IMR-90 (cell line): ENCODE measurements at regions not wholly inside any gene's neighbourhood (a gene's known extent, or its start where the extent isn't known, plus 50 kb on each side); places are given as distances from the start of the nearest gene placed in this dataset.

Source experiments
- ATAC-seq: fragments of 200-7000 bp; cut with Tn5 transposase; 2 replicates; pipeline ENCODE4 v1.9.1; 2020; ENCODE audit warnings: low read depth, mild to moderate bottlenecking, moderate library complexity
- BruUV-seq: library from RNA; stranded (reverse); fragments of 400-500 nt; replicated peaks from 2 replicates; lab custom pipeline; 2021; lab: Mats Ljungman, UMichigan
- CTCF ChIA-PET: fragments of 300-600 bp; formaldehyde crosslinking; extraction: SDS; loops from one replicate; lab custom pipeline; 2021; ENCODE audit warnings: antibody characterized with exemption; lab: Yijun Ruan, JAX
- POLR2A ChIA-PET: fragments of 300-600 bp; sonication (Branson Sonifier 250); formaldehyde crosslinking; loops from one replicate; lab custom pipeline; 2022; ENCODE audit warnings: antibody characterized with exemption; ENCODE audit not compliant: unreplicated experiment; lab: Charles Lee
- DNase-seq: peaks from one replicate; pipeline ENCODE4 v3.0.0; 2013
- H2AFZ ChIP-seq: replicated peaks from 2 replicates; pipeline ENCODE3; 2013; ENCODE audit warnings: low read length, mild to moderate bottlenecking; ENCODE audit not compliant: poor library complexity
- H2AK5ac ChIP-seq: 2 replicates; pipeline ENCODE4 v1.6.1; 2013; ENCODE audit warnings: low read depth, low read length, inconsistent platforms
- H2AK9ac ChIP-seq: replicated peaks from 2 replicates; pipeline ENCODE3; 2013; ENCODE audit warnings: mild to moderate bottlenecking, low read depth, low read length, moderate library complexity; ENCODE audit not compliant: poor library complexity
- H2BK120ac ChIP-seq: 2 replicates; pipeline ENCODE4 v1.6.1; 2013; ENCODE audit warnings: low read depth, low read length, inconsistent platforms
- H2BK15ac ChIP-seq: 3 replicates; pipeline ENCODE4 v1.6.1; 2013; ENCODE audit warnings: low read depth, low read length, inconsistent platforms
- H2BK20ac ChIP-seq: 2 replicates; pipeline ENCODE4 v1.6.1; 2013; ENCODE audit warnings: low read depth, mild to moderate bottlenecking, inconsistent platforms, low read length, moderate library complexity
- H2BK5ac ChIP-seq: 2 replicates; pipeline ENCODE4 v1.6.1; 2013; ENCODE audit warnings: mild to moderate bottlenecking, low read depth, low read length, inconsistent platforms; ENCODE audit not compliant: poor library complexity, severe bottlenecking
- H3K14ac ChIP-seq: replicated peaks from 2 replicates; pipeline ENCODE4 v1.6.1; 2013; ENCODE audit warnings: low read depth, low read length, inconsistent platforms
- H3K18ac ChIP-seq: 2 replicates; pipeline ENCODE4 v1.6.1; 2013; ENCODE audit warnings: low read depth, low read length, control low read depth
- H3K23ac ChIP-seq: 2 replicates; pipeline ENCODE4 v1.6.1; 2013; ENCODE audit warnings: low read depth, low read length, inconsistent platforms
- H3K27ac ChIP-seq: 2 replicates; pipeline ENCODE4 v1.5.1; 2013; ENCODE audit warnings: mild to moderate bottlenecking, control low read depth, low read length; ENCODE audit not compliant: insufficient read depth
- H3K27me3 ChIP-seq: 2 replicates; pipeline ENCODE4 v1.6.1; 2013; ENCODE audit warnings: low read length; ENCODE audit not compliant: control insufficient read depth, insufficient read depth
- H3K36me3 ChIP-seq: 2 replicates; pipeline ENCODE4 v1.6.1; 2013; ENCODE audit warnings: low read length, mixed read lengths; ENCODE audit not compliant: control insufficient read depth, insufficient read depth
- H3K4ac ChIP-seq: 2 replicates; pipeline ENCODE4 v1.6.1; 2013; ENCODE audit warnings: low read depth, low read length, inconsistent platforms
- H3K4me1 ChIP-seq: 2 replicates; pipeline ENCODE4 v1.6.1; 2013; ENCODE audit warnings: low read length, mixed read lengths; ENCODE audit not compliant: control insufficient read depth, insufficient read depth
- H3K4me2 ChIP-seq: 2 replicates; pipeline ENCODE4 v1.6.1; 2013; ENCODE audit warnings: low read depth, mild to moderate bottlenecking, control low read depth, low read length, moderate library complexity
- H3K4me3 ChIP-seq: 2 replicates; pipeline ENCODE4 v1.5.1; 2013; ENCODE audit warnings: low read depth, mild to moderate bottlenecking, control low read depth, low read length, moderate library complexity; ENCODE audit not compliant: insufficient read depth
- H3K56ac ChIP-seq: 2 replicates; pipeline ENCODE4 v1.6.1; 2013; ENCODE audit warnings: low read length, inconsistent platforms; ENCODE audit not compliant: insufficient read depth; ENCODE audit errors: extremely low read depth
- H3K79me1 ChIP-seq, 2 experiments: 2 replicates each; pipeline ENCODE4 v1.6.1; 2013; ENCODE audit warnings: low read length in 2 of 2, inconsistent platforms in 1 of 2, low read depth in 1 of 2
- H3K9ac ChIP-seq: 2 replicates; pipeline ENCODE4 v1.6.1; 2013; ENCODE audit warnings: low read depth, low read length, control low read depth
- H3K9me1 ChIP-seq: 2 replicates; pipeline ENCODE4 v1.6.1; 2013; ENCODE audit warnings: low read length, inconsistent platforms; ENCODE audit not compliant: insufficient read depth
- H3K9me3 ChIP-seq: 2 replicates; pipeline ENCODE4 v1.6.1; 2013; ENCODE audit warnings: low read length; ENCODE audit not compliant: control insufficient read depth, insufficient read depth
- H4K20me1 ChIP-seq: 2 replicates; pipeline ENCODE4 v1.6.1; 2013; ENCODE audit warnings: low read length, inconsistent platforms; ENCODE audit not compliant: insufficient read depth
- H4K5ac ChIP-seq: 2 replicates; pipeline ENCODE4 v1.6.1; 2013; ENCODE audit warnings: mild to moderate bottlenecking, low read depth, low read length, control low read depth
- H4K8ac ChIP-seq, 2 experiments: 2 replicates each; pipeline ENCODE4 v1.6.1; 2013; ENCODE audit warnings: low read depth in 2 of 2, low read length in 2 of 2, control low read depth in 1 of 2, inconsistent platforms in 1 of 2
- H4K91ac ChIP-seq: 2 replicates; pipeline ENCODE4 v1.6.1; 2013; ENCODE audit warnings: low read depth, low read length, inconsistent platforms; ENCODE audit not compliant: insufficient read depth
- BHLHE40 ChIP-seq: fragments of 150-350 bp; IDR thresholded peaks from 2 replicates; pipeline ENCODE4 v1.6.1; 2016; ENCODE audit warnings: mild to moderate bottlenecking, low read depth, low read length
- CEBPB ChIP-seq: IDR thresholded peaks from 2 replicates; pipeline ENCODE4 v1.6.1; 2012; ENCODE audit warnings: low read depth, low read length, improper control_type of control experiment
- CHD1 ChIP-seq: IDR thresholded peaks from 2 replicates; pipeline ENCODE4 v1.6.1; 2012; ENCODE audit warnings: low read depth, low read length, improper control_type of control experiment
- FOS ChIP-seq: fragments of 150-350 bp; IDR thresholded peaks from 2 replicates; pipeline ENCODE4 v1.6.1; 2016; ENCODE audit warnings: low read depth, low read length
- MAFK ChIP-seq: IDR thresholded peaks from 2 replicates; pipeline ENCODE4 v1.6.1; 2012; ENCODE audit warnings: low read depth, low read length, improper control_type of control experiment
- MAZ ChIP-seq: IDR thresholded peaks from 2 replicates; pipeline ENCODE4 v1.6.1; 2012; ENCODE audit warnings: low read depth, mild to moderate bottlenecking, low read length, improper control_type of control experiment, moderate library complexity, borderline replicate concordance
- MXI1 ChIP-seq: IDR thresholded peaks from 2 replicates; pipeline ENCODE4 v1.6.1; 2012; ENCODE audit warnings: low read depth, mild to moderate bottlenecking, low read length, moderate library complexity, borderline replicate concordance
- NFE2L2 ChIP-seq: fragments of 150-350 bp; IDR thresholded peaks from 2 replicates; pipeline ENCODE4 v1.6.1; 2016; ENCODE audit warnings: low read depth, mild to moderate bottlenecking, low read length
- POLR2A ChIP-seq: IDR thresholded peaks from 2 replicates; pipeline ENCODE4 v1.6.1; 2012; ENCODE audit warnings: mild to moderate bottlenecking, low read depth, low read length
- RAD21 ChIP-seq: IDR thresholded peaks from 2 replicates; pipeline ENCODE4 v1.6.1; 2012; ENCODE audit warnings: low read length, improper control_type of control experiment
- RCOR1 ChIP-seq: IDR thresholded peaks from 2 replicates; pipeline ENCODE4 v1.6.1; 2012; ENCODE audit warnings: mild to moderate bottlenecking, low read length, improper control_type of control experiment; ENCODE audit not compliant: insufficient replicate concordance
- RFX5 ChIP-seq: IDR thresholded peaks from 2 replicates; pipeline ENCODE4 v1.8.0; 2012; ENCODE audit warnings: low read depth, mild to moderate bottlenecking, low read length, moderate library complexity
- SMC3 ChIP-seq: fragments of 150-350 bp; IDR thresholded peaks from 2 replicates; pipeline ENCODE4 v1.6.1; 2016; ENCODE audit warnings: low read depth, mild to moderate bottlenecking, antibody characterized with exemption, low read length, moderate library complexity
- WGBS, 2 experiments: methylation state at CpG; one replicate each; pipeline versions ENCODE4 v1.1.5 to v1.1.7; 2013; ENCODE audit warnings: missing lambda C conversion rate in 2 of 2; ENCODE audit not compliant: insufficient read length in 1 of 2; ENCODE audit errors: extremely low coverage in 2 of 2; 5-methylcytosine and 5-hydroxymethylcytosine counted together
- dilution Hi-C: fragments of 300-500 bp; cut with HindIII; formaldehyde crosslinking; loops from one replicate; pipeline ENCODE4 v1.14.3; 2018; ENCODE audit warnings: low sequenced_read_pairs; ENCODE audit not compliant: unreplicated experiment
- in situ Hi-C: fragments of 300-500 bp; cut with MboI; formaldehyde crosslinking; loops from 3 replicates; pipeline ENCODE4 v1.14.3; 2019; ENCODE audit warnings: low sequenced_read_pairs, inconsistent platforms, mixed read lengths
- intact Hi-C: fragments of 100-400 bp; cut with micrococcal nuclease; formaldehyde crosslinking; loops from 2 replicates; pipeline ENCODE4 v1.10.0; 2022
- TF ChIP-seq, protein P1 (sequence below): fragments of 150-350 bp; IDR thresholded peaks from 2 replicates; pipeline ENCODE4 v1.6.1; 2016; ENCODE audit warnings: low read depth, mild to moderate bottlenecking, low read length, moderate library complexity, borderline replicate concordance
- TF ChIP-seq, protein P2 (sequence below): fragments of 150-350 bp; IDR thresholded peaks from 2 replicates; pipeline ENCODE4 v1.6.1; 2017; ENCODE audit warnings: mild to moderate bottlenecking, antibody characterized with exemption, low read length, low read depth
- TF ChIP-seq, protein P3 (sequence below): conservative IDR thresholded peaks from 2 replicates; pipeline ENCODE4 v1.5.1; 2012; ENCODE audit warnings: mild to moderate bottlenecking, low read depth, low read length, improper control_type of control experiment

DNA sequence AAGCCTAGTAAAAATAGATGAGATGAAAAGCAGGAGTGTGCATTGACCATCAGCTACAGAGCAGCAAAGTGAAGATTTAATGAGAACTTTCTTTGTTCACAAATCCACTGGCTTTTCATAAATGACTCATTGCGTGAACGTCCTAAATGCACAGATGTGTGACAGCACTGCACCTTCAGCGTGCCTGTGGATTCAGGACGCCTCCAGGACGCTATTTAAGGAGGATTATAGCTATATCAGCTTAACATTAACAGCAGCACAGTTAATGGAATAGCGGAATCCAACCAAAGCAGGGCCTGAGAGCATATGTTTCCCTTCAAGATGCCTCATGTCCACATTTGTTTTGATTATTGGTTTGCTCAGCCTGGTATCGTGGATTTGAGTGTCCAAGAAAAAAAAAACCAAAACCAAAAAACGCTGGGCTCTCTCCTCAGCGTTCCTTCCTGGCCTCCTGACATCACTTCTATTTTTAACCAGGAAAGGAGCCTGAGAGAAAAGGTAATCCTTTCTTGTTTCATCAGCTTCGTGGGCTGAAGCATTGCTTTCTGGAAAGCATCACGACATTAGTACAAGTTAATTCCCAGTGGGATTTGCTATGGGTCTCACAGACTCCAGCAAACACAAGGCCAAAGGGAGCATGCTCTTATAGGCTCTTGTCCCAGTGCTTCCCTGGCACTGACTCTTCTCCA, 447.0 kb upstream of the SMIM21 start:
- dilution Hi-C loops = no loop called here
- in situ Hi-C loops = no loop called here
- TF ChIP-seq RFX5 (no peak), RCOR1 (no peak), MXI1 (no peak), MAFK (no peak), NFE2L2 (no peak), MAZ (no peak), RAD21 (no peak), POLR2A (no peak), CEBPB (no peak), SMC3 (no peak), CHD1 (no peak), FOS (no peak), BHLHE40 (no peak)
- TF ChIP-seq, protein P1, sequence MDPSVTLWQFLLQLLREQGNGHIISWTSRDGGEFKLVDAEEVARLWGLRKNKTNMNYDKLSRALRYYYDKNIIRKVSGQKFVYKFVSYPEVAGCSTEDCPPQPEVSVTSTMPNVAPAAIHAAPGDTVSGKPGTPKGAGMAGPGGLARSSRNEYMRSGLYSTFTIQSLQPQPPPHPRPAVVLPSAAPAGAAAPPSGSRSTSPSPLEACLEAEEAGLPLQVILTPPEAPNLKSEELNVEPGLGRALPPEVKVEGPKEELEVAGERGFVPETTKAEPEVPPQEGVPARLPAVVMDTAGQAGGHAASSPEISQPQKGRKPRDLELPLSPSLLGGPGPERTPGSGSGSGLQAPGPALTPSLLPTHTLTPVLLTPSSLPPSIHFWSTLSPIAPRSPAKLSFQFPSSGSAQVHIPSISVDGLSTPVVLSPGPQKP = no peak
- TF ChIP-seq, protein P2, sequence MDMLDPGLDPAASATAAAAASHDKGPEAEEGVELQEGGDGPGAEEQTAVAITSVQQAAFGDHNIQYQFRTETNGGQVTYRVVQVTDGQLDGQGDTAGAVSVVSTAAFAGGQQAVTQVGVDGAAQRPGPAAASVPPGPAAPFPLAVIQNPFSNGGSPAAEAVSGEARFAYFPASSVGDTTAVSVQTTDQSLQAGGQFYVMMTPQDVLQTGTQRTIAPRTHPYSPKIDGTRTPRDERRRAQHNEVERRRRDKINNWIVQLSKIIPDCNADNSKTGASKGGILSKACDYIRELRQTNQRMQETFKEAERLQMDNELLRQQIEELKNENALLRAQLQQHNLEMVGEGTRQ = no peak
- TF ChIP-seq, protein P3, sequence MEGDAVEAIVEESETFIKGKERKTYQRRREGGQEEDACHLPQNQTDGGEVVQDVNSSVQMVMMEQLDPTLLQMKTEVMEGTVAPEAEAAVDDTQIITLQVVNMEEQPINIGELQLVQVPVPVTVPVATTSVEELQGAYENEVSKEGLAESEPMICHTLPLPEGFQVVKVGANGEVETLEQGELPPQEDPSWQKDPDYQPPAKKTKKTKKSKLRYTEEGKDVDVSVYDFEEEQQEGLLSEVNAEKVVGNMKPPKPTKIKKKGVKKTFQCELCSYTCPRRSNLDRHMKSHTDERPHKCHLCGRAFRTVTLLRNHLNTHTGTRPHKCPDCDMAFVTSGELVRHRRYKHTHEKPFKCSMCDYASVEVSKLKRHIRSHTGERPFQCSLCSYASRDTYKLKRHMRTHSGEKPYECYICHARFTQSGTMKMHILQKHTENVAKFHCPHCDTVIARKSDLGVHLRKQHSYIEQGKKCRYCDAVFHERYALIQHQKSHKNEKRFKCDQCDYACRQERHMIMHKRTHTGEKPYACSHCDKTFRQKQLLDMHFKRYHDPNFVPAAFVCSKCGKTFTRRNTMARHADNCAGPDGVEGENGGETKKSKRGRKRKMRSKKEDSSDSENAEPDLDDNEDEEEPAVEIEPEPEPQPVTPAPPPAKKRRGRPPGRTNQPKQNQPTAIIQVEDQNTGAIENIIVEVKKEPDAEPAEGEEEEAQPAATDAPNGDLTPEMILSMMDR = no peak
- Histone ChIP-seq H2AFZ (no peak overlapping the region), H3K27ac (no peak overlapping the region), H3K14ac (no peak overlapping the region), H3K36me3 (no peaks in the 10 kb centered on the region), H4K8ac (no peak overlapping the region), H2BK20ac (no peak overlapping the region), H3K4me2 (no peak overlapping the region), H3K27me3 (no peaks in the 10 kb centered on the region), H3K18ac (no peak overlapping the region), H2BK120ac (no peak overlapping the region), H2BK15ac (no peak overlapping the region), H3K23ac (no peak overlapping the region), H3K56ac (no peak overlapping the region), H3K9me3 (peaks cover 8% of the 10 kb centered on the region), H3K79me1 (no peaks in the 10 kb centered on the region), H2AK5ac (no peak overlapping the region), H2AK9ac (no peak overlapping the region), H3K9ac (no peak overlapping the region), H3K4ac (no peak overlapping the region), H3K4me1 (no peaks in the 10 kb centered on the region), H3K9me1 (no peaks in the 10 kb centered on the region), H3K4me3 (no peak overlapping the region), H4K5ac (no peak overlapping the region), H4K91ac (no peak overlapping the region), H4K20me1 (no peaks in the 10 kb centered on the region), H2BK5ac (no peak overlapping the region)
- intact Hi-C loops = no loop called here
- no TSS peak for BruUV-seq
- CTCF ChIA-PET = interaction anchor here (0.6 kb wide), 1 partner anchor 369 kb away, joined by 3 read pairs; no protein-coding TSS in a partner anchor
- DNase-seq (no peak), ATAC-seq (no peak)
- no CpG with 5 or more reads among the region's 11 CpGs for WGBS, 2 experiments
- POLR2A ChIA-PET = no interaction called here
